Right atrium auricular region (tissue), 2 donors: ENCODE measurements at regions not wholly inside any gene's neighbourhood (a gene's known extent, or its start where the extent isn't known, plus 50 kb on each side); places are given as distances from the start of the nearest gene placed in this dataset.

ENCODE experiments used
- DNase-seq: peaks from one replicate; pipeline ENCODE4 v3.0.0-alpha.2; 2019; ENCODE audit warnings: low spot score
- H3K27ac ChIP-seq, 2 donors: fragments of 200-600 bp; sonication (generic); 1 replicate in 1 of 2; 2 replicates in 1 of 2; pipeline ENCODE4 v1.5.1; 2016 to 2019
- H3K27me3 ChIP-seq, 2 donors: fragments of 200-600 bp; sonication (generic); one replicate each; pipeline versions ENCODE4 v1.5.1 to v1.6.0; 2017 to 2019
- H3K36me3 ChIP-seq: fragments of 200-600 bp; sonication (generic); one replicate; pipeline ENCODE4 v1.5.1; 2016
- H3K4me1 ChIP-seq, 2 donors: fragments of 200-600 bp; sonication (generic); one replicate each; pipeline versions ENCODE4 v1.5.1 to v1.6.0; 2017 to 2019
- H3K4me3 ChIP-seq, 2 donors: fragments of 200-600 bp; sonication (generic); 1 replicate in 1 of 2; 2 replicates in 1 of 2; pipeline ENCODE4 v1.5.1; 2017 to 2019; ENCODE audit warnings: mild to moderate bottlenecking in 1 of 2, moderate library complexity in 1 of 2
- H3K9me3 ChIP-seq, 2 donors: fragments of 200-600 bp; sonication (generic); one replicate each; pipeline ENCODE4 v1.5.1; 2019
- TF ChIP-seq, protein P1 (sequence below), 2 donors: fragments of 200-600 bp; sonication (generic); IDR thresholded peaks; one replicate each; pipeline ENCODE4 v1.5.1; 2019; ENCODE audit warnings: antibody characterized with exemption in 2 of 2

DNA sequence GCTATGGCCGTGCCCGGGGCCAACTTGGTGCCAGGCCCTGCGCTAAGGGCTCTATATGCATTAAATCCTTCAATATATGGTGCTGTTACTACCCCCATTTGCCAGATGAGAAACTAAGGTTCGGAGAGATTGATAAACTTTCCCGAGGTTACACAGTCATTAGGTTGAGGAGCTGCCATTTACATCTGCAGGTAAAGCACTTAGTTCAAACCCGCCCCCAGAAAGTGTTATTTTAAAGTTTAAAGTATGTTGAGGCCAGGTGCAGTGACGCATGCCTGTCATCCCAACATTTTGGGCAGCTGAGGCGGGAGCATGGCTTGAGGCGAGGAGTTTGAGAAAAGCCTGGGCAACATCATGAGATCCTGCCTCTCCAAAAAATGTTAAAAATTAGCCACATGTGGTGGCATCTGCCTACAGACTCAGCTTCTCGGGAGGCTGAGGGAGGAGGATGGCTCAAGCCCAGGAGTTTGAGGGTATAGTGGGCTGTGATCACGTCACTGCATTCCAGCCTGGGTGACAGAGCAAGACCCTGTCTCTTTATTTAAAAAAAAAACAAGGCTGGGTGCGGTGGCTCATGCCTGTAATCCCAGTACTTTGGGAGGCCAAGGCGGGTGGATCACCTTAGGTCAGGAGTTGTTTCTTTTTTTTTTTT lies 264.7 kb downstream of the PARN start:
- no peaks in the 10 kb centered on the region for H3K9me3 ChIP-seq
- no peaks in the 10 kb centered on the region for H3K36me3 ChIP-seq
- no peaks in the 10 kb centered on the region for H3K27me3 ChIP-seq
- no peak overlapping the region for H3K4me3 ChIP-seq
- TF ChIP-seq, protein P1, sequence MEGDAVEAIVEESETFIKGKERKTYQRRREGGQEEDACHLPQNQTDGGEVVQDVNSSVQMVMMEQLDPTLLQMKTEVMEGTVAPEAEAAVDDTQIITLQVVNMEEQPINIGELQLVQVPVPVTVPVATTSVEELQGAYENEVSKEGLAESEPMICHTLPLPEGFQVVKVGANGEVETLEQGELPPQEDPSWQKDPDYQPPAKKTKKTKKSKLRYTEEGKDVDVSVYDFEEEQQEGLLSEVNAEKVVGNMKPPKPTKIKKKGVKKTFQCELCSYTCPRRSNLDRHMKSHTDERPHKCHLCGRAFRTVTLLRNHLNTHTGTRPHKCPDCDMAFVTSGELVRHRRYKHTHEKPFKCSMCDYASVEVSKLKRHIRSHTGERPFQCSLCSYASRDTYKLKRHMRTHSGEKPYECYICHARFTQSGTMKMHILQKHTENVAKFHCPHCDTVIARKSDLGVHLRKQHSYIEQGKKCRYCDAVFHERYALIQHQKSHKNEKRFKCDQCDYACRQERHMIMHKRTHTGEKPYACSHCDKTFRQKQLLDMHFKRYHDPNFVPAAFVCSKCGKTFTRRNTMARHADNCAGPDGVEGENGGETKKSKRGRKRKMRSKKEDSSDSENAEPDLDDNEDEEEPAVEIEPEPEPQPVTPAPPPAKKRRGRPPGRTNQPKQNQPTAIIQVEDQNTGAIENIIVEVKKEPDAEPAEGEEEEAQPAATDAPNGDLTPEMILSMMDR (IDR thresholded peaks at IDR 0.05), result no peak
- DNase-seq, result no peak
- peaks cover 0 to 4% of the 10 kb centered on the region in 2 donors for H3K4me1 ChIP-seq
- H3K27ac ChIP-seq, result no peak overlapping the region

DNA sequence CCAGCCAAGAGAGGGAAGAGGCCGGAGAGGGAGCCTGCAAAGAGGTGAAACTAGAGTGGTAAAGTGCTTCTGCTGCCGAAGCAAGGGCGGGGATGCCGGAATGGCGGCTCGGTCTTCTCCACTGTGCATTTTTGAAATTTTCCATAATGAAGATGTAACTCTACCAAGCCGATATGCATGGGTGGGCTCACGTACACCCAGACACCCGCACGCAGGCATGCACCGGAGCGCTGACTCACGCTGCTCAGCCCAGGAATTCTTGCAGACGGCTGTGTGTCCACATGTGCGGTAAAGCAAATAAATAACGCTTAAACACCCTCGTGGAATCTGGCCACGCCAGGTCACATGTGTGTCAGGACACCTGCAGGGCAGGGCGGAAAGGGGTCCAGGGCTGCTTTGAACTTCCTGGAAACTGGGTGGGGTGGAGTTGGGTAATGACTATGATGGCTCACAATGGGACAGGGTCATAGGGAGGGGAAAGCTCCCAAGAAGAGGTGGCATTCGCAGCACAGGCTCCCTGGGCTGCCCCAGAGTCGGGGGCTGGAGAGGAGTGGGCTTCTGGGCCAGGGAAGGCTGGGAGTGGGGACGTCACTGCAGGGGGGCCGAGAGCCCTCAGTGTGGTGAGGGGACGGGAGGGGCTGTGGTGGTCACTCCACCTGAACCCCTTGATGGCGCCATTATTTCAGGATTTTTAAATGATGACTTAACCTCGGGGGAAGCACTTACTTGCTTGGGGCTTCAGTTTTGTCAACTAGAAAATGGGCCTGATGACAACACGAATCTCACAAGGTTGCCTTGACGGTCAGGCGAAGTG lies 265.5 kb downstream of the PARN start:
- H3K4me3 ChIP-seq, result no peak overlapping the region
- no peak for DNase-seq
- no peaks in the 10 kb centered on the region for H3K36me3 ChIP-seq
- H3K27me3 ChIP-seq, result no peaks in the 10 kb centered on the region
- TF ChIP-seq, protein P1 (IDR thresholded peaks at IDR 0.05), result no peak
- no peak overlapping the region for H3K27ac ChIP-seq
- no peaks in the 10 kb centered on the region for H3K9me3 ChIP-seq
- H3K4me1 ChIP-seq, result no peaks in the 10 kb centered on the region

DNA sequence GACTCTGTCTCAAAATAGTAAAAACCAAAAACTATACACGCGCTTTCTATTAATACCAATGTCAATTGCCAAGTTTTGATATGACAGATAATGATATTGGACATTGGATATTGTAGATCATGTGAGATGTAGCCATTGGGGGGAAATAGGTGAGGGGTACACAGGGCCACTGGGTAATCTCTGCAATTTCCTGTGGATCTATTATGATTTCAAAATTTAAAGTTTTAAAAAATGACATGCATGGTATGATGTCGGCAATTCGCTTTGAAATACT lies 266.0 kb downstream of the PARN start:
- no peaks in the 10 kb centered on the region for H3K9me3 ChIP-seq
- no peaks in the 10 kb centered on the region for H3K4me1 ChIP-seq
- H3K27ac ChIP-seq, result no peak overlapping the region
- no peak for DNase-seq
- no peaks in the 10 kb centered on the region for H3K27me3 ChIP-seq
- H3K36me3 ChIP-seq, result no peaks in the 10 kb centered on the region
- TF ChIP-seq, protein P1 (IDR thresholded peaks at IDR 0.05), result no peak
- no peak overlapping the region for H3K4me3 ChIP-seq

DNA sequence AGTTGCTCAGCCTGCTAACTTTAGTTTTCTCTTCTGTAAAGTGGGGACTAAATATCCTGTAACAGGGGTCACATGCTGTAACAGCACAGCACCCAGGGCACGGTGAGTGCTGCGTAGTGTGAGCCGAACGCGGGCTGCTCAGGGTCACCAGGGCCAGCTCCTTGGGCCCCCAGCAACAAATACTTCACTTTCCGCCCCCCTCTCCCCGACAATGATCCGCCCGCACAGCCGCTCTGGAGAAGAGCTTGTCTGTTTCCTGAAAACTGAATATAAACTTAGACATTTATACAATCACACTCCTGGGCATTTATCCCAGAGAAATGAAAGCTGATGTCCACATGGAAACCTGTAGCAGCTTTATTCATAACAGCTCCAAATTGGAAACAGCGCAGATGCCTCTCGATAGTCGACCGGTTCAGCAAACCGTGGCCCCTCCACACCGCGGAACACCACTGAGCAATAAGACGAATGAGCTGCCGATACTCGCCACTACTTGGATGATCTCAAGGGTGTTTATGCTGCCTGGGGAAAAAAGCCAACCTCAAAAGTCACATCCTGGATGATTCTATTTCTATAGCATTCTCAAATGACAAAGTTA lies 267.2 kb downstream of the PARN start:
- peaks cover 0 to 5% of the 10 kb centered on the region in 2 donors for H3K4me1 ChIP-seq
- no peaks in the 10 kb centered on the region for H3K36me3 ChIP-seq
- no peaks in the 10 kb centered on the region for H3K27me3 ChIP-seq
- TF ChIP-seq, protein P1 (IDR thresholded peaks at IDR 0.05), result no peak
- no peak overlapping the region for H3K4me3 ChIP-seq
- no peak for DNase-seq
- H3K27ac ChIP-seq, result no peak overlapping the region
- H3K9me3 ChIP-seq, result no peaks in the 10 kb centered on the region

DNA sequence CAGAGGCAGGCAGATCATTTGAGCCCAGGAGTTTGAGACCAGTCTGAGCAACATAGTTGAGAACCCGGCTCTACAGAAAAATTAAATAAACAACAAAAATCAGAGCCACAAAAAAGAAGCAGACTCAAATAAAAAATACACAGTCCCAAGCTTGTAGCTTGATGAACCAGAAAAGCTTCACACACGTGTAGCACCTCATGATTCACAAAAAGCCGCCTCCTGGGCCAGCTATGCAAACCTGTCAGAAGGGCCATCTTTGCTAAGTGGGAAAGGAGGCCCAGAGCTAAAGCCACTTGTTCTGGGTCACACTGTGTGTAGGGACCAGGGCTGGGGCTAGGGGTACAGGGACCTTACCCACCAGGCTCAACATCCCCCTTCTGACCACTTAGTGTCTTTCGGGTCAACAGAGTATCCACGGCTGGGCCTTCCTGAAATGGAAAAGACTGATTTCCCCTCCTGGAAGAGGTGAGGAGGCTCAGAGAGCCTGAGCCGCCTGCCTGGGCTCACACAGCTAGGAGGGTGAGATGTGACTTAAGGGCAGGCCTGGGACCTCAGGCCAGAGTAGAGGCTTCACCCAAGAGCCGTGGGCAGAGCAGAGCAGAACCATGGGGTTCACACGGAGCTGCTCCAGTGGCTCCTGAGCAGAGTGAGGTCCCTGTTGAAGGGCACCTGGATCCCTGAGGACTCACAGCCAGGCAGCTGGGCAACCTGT lies 269.6 kb downstream of the PARN start:
- peaks cover 0 to 5% of the 10 kb centered on the region in 2 donors for H3K4me1 ChIP-seq
- no peak overlapping the region for H3K27ac ChIP-seq
- no peaks in the 10 kb centered on the region for H3K9me3 ChIP-seq
- H3K27me3 ChIP-seq, result no peaks in the 10 kb centered on the region
- no peaks in the 10 kb centered on the region for H3K36me3 ChIP-seq
- H3K4me3 ChIP-seq, result no peak overlapping the region
- TF ChIP-seq, protein P1 (IDR thresholded peaks at IDR 0.05), result no peak
- no peak for DNase-seq
